AG09319 (cell line): ENCODE measurements at regions not wholly inside any gene's neighbourhood (a gene's known extent, or its start where the extent isn't known, plus 50 kb on each side); places are given as distances from the start of the nearest gene placed in this dataset.
A peak's percentile ranks its signal among the peaks of the same experiment; 100 is the strongest.

ENCODE experiments used
- DNase-seq: peaks from one replicate; pipeline ENCODE4 v3.0.0-alpha.2; 2010; ENCODE audit warnings: low read depth; ENCODE audit errors: extremely low read depth
- CTCF ChIP-seq: IDR thresholded peaks from 2 replicates; pipeline ENCODE4 v1.5.1; 2011; ENCODE audit warnings: low read depth, mild to moderate bottlenecking, inconsistent platforms, low read length, moderate library complexity

- DNase-seq, result no peak
- TF ChIP-seq CTCF, result no peak
Measured at GRCh38 chr6:74057326-74057725, 361.3 kb downstream of the CD109 start.

GRCh38 chr6:74054190-74054589, 358.2 kb downstream of the CD109 start:
- no peak for DNase-seq
- TF ChIP-seq CTCF, result no peak

DNA sequence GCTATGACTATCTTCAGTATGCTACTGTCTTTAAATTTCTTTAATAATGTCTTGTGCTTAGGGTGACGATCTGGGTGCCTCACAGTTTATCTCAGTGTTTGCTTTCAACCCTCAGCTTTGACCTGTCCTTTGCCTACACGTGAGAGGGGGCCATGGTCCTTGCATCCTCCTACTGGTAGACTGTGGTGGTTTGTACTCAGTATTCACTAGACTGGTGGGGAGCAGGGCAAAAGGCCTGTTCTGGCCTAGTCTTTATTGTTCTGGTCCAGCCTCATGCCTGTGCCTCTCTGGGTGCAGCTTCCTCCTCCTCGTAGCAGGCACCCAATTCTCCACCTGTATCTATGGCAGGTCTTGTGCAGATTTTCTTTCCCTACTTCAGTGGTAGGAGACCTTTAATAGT, 354.9 kb downstream of the CD109 start:
- no peak for DNase-seq
- TF ChIP-seq CTCF, result no peak

DNA sequence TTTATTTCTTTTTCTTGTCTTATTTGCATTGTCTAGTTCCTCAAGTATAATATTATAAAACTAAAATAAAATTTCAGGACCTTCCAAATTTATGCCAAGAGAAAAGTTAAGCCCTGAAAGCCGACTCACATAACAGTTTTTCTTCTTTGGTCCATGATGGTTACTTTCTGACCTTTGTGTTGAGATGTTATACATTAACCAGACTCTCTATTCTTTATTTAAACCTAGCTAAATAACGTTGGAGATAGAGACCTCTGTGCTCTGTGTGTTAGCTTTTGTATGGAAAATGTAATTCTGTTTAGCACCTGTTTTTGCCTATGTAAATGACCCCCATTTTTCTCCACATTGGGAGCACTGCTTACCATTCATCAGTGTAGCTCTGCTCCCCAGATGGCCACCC, 352.4 kb downstream of the CD109 start:
- TF ChIP-seq CTCF, result no peak

DNA sequence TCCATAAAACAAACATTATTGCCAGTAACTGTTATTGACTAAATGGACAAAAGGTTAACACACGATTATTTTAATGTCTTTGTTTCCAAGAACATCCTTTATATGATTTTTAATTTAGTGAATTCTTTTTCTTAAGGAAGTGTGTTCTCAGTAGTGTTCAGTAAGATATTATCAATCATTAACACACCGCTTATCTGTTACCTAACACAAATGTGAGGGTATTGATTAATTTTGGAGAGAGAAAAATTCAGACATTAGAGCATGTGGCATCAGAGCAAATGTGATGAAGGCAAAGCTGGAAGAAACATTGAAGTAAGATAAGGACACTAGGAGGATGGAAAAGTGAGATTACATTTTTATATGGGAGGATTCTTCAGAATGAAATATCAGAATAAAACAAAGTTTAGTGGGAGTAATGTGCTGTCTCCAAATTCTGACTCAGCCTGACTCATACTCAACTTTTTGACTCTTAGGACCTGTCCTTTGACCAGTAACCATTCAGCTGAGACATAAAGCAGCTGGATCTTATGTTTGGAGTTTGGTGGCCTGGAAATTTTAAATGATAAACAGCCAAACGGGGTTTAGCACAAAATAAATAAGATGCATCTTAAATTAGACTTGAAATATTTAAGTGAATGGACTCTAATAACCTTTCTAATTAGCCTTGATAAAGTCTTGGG, 348.6 kb downstream of the CD109 start:
- peak; percentile 12 for DNase-seq
- no peak for TF ChIP-seq CTCF

More for the DNA sequence above, 352.4 kb downstream of the CD109 start:
- no peak for DNase-seq

GRCh38 chr6:74041420-74041819, 345.4 kb downstream of the CD109 start:
- no peak for TF ChIP-seq CTCF
- DNase-seq, result no peak

GRCh38 chr6:74018825-74019224, 322.8 kb downstream of the CD109 start:
- DNase-seq, result no peak
- no peak for TF ChIP-seq CTCF
